K562 (cell line): ENCODE measurements at regions not wholly inside any gene's neighbourhood (a gene's known extent, or its start where the extent isn't known, plus 50 kb on each side); places are given as distances from the start of the nearest gene placed in this dataset.
A peak's percentile ranks its signal among the peaks of the same experiment; 100 is the strongest.

Experiments
- ATAC-seq: fragments of 200-7000 bp; cut with Tn5 transposase; 3 replicates; pipeline ENCODE4 v1.9.1; 2020; ENCODE audit warnings: moderate library complexity
- BruUV-seq: library from RNA; stranded (reverse); fragments of 400-500 nt; replicated peaks from 2 replicates; lab custom pipeline; 2021; lab: Mats Ljungman, UMichigan
- CTCF ChIA-PET: fragments of 300-600 bp; formaldehyde crosslinking; extraction: SDS; loops from one replicate; lab custom pipeline; 2021; ENCODE audit warnings: low intra/inter-chr PET ratio; lab: Yijun Ruan, JAX
- POLR2A ChIA-PET: fragments of 300-600, 350-650 bp; sonication (Branson Sonifier 250); formaldehyde crosslinking; extraction: SDS; loops from one replicate; lab custom pipeline; 2021; ENCODE audit warnings: antibody characterized with exemption, inconsistent platforms; lab: Yijun Ruan, JAX
- DNase-seq, 4 experiments: peaks; one replicate each; pipeline versions ENCODE4 v3.0.0 to v3.0.0-alpha.2; 2011 to 2018; ENCODE audit warnings: low spot score in 3 of 4, mixed read lengths in 3 of 4; ENCODE audit errors: extremely low read depth in 1 of 4
- FAIRE-seq: peaks from 2 replicates; lab custom pipeline; 2011; peaks lifted over from hg19 to GRCh38; lab: Jason Lieb, UNC
- H2AFZ ChIP-seq: 2 replicates; pipeline ENCODE4 v1.6.0; 2011; ENCODE audit warnings: low read depth, low read length, control low read depth, inconsistent platforms
- H3K27ac ChIP-seq: fragments of 200-600 bp; 3 replicates; pipeline ENCODE4 v1.8.0; 2011; ENCODE audit warnings: low read depth, mild to moderate bottlenecking, control low read depth, inconsistent platforms, low read length, moderate library complexity, mixed read lengths; ENCODE audit errors: extremely low read depth
- H3K27me3 ChIP-seq, 2 experiments: fragments of 300-600 bp in 1 of 2; 2 replicates in 1 of 2; 3 replicates in 1 of 2; pipeline versions ENCODE4 v1.6.0 to v1.8.0; 2011; ENCODE audit warnings: inconsistent platforms in 2 of 2, low read length in 2 of 2, mild to moderate bottlenecking in 1 of 2, mixed read lengths in 1 of 2, moderate library complexity in 1 of 2; ENCODE audit not compliant: control insufficient read depth in 2 of 2, insufficient read depth in 2 of 2
- H3K36me3 ChIP-seq: fragments of 300-600 bp; 3 replicates; pipeline ENCODE4 v1.8.0; 2011; ENCODE audit warnings: mild to moderate bottlenecking, low read length, inconsistent platforms; ENCODE audit not compliant: control insufficient read depth, insufficient read depth
- H3K4me1 ChIP-seq, 2 experiments: fragments of 200-600 bp in 1 of 2; replicated peaks in 1 of 2; 2 replicates in 1 of 2; 3 replicates in 1 of 2; pipeline versions ENCODE4 v1.5.1 to v1.8.0; 2011; ENCODE audit warnings: inconsistent platforms in 2 of 2, low read length in 2 of 2, mild to moderate bottlenecking in 1 of 2, mixed read lengths in 1 of 2, moderate library complexity in 1 of 2; ENCODE audit not compliant: control insufficient read depth in 2 of 2, insufficient read depth in 2 of 2
- H3K4me2 ChIP-seq: 2 replicates; pipeline ENCODE4 v1.6.1; 2011; ENCODE audit warnings: low read length, control low read depth, inconsistent platforms, mixed read lengths; ENCODE audit not compliant: insufficient read depth
- H3K4me3 ChIP-seq: fragments of 200-600 bp; sonication (generic), shearing (Covaris generic); 2 replicates; pipeline ENCODE4 v1.5.1; 2016; ENCODE audit warnings: control low read depth, inconsistent platforms
- H3K79me2 ChIP-seq: fragments of 200-600 bp; 3 replicates; pipeline ENCODE4 v1.8.0; 2011; ENCODE audit warnings: low read length, inconsistent platforms; ENCODE audit not compliant: control insufficient read depth, insufficient read depth
- H3K9ac ChIP-seq, 2 experiments: 2 replicates each; pipeline versions ENCODE4 v1.6.0 to v1.6.1; 2011; ENCODE audit warnings: low read depth in 2 of 2, low read length in 2 of 2, control low read depth in 1 of 2, inconsistent platforms in 1 of 2, mild to moderate bottlenecking in 1 of 2, mixed read lengths in 1 of 2; ENCODE audit not compliant: insufficient read depth in 1 of 2
- H3K9me1 ChIP-seq: one replicate; pipeline ENCODE4 v1.6.0; 2011; ENCODE audit warnings: inconsistent platforms, mild to moderate bottlenecking, low read length, moderate library complexity; ENCODE audit not compliant: control insufficient read depth, insufficient read depth
- H3K9me3 ChIP-seq: replicated peaks from 2 replicates; pipeline ENCODE4 v1.5.1; 2011; ENCODE audit warnings: low read depth, low read length, inconsistent platforms; ENCODE audit not compliant: control insufficient read depth, insufficient read depth
- H4K20me1 ChIP-seq: replicated peaks from 2 replicates; pipeline ENCODE4 v1.6.1; 2011; ENCODE audit warnings: low read length, inconsistent platforms, mixed read lengths; ENCODE audit not compliant: control insufficient read depth, insufficient read depth
- MCM7 ChIP-seq, 2 experiments: fragments of 450-650 bp; IDR thresholded peaks; 2 replicates each; pipeline ENCODE4 v1.6.1; 2016 to 2018
- NCOA4 ChIP-seq: fragments of 450-650 bp; IDR thresholded peaks from 2 replicates; pipeline ENCODE4 v1.6.1; 2018; ENCODE audit warnings: mild to moderate bottlenecking; ENCODE audit not compliant: partially characterized antibody
- RBM34 ChIP-seq: fragments of 200-400 bp; formaldehyde crosslinking; IDR thresholded peaks from 2 replicates; pipeline ENCODE4 v1.6.1; 2018; ENCODE audit warnings: low read length, borderline replicate concordance; ENCODE audit not compliant: insufficient read depth
- SMAD3 ChIP-seq: fragments of 450-650 bp; formaldehyde crosslinking; conservative IDR thresholded peaks from 2 replicates; pipeline ENCODE4 v1.4.0; 2020; ENCODE audit warnings: mild to moderate bottlenecking
- TBP ChIP-seq: optimal IDR thresholded peaks from 2 replicates; pipeline ENCODE3; 2011; ENCODE audit warnings: low read depth, low read length, improper control_type of control experiment
- TSC22D4 ChIP-seq: fragments of 450-650 bp; IDR thresholded peaks from 2 replicates; pipeline ENCODE4 v1.6.1; 2016; ENCODE audit warnings: missing genetic modification characterization, missing biosample characterization, control low read depth
- ZNF175 ChIP-seq: fragments of 200-800 bp; sonication (Bioruptor generic); IDR thresholded peaks from 2 replicates; pipeline ENCODE4 v1.6.1; 2016; ENCODE audit warnings: low read depth, mild to moderate bottlenecking, missing genetic modification characterization, missing compliant biosample characterization
- ZNF23 ChIP-seq: fragments of 250-450 bp; sonication (Bioruptor Pico); IDR thresholded peaks from 2 replicates; pipeline ENCODE4 v1.4.0; 2020; ENCODE audit warnings: mild to moderate bottlenecking
- ZNF561 ChIP-seq: fragments of 450-650 bp; formaldehyde crosslinking; conservative IDR thresholded peaks from 2 replicates; pipeline ENCODE4 v1.4.0; 2020; ENCODE audit warnings: mild to moderate bottlenecking, moderate library complexity
- WGBS: fragments of 100-300 bp; shearing (Covaris generic); methylation state at CpG from one replicate; pipeline ENCODE4 v1.1.6; 2016; ENCODE audit warnings: low coverage, mixed read lengths; ENCODE audit not compliant: insufficient coverage; ENCODE audit errors: missing lambda C conversion rate; 5-methylcytosine and 5-hydroxymethylcytosine counted together
- in situ Hi-C: fragments of 300-500 bp; cut with MboI; formaldehyde crosslinking; loops from 4 replicates; pipeline ENCODE4 v1.15.0; 2018; ENCODE audit warnings: inconsistent platforms, mixed read lengths
- intact Hi-C: fragments of 100-400 bp; cut with micrococcal nuclease; formaldehyde crosslinking; loops from 2 replicates; pipeline ENCODE4 v1.14.2; 2022
- TF ChIP-seq, protein P1 (sequence below): fragments of 450-650 bp; IDR thresholded peaks from 2 replicates; pipeline ENCODE4 v1.6.1; 2016
- TF ChIP-seq, protein P2 (sequence below), 2 experiments: fragments of 450-650 bp in 1 of 2; sonication (generic) in 1 of 2; formaldehyde crosslinking in 1 of 2; IDR thresholded peaks; 2 replicates each; pipeline versions ENCODE4 v1.7.1 to v1.9.0; 2016 to 2022; ENCODE audit warnings: inconsistent platforms in 1 of 2, mild to moderate bottlenecking in 1 of 2, missing genetic modification reagents in 1 of 2

DNA sequence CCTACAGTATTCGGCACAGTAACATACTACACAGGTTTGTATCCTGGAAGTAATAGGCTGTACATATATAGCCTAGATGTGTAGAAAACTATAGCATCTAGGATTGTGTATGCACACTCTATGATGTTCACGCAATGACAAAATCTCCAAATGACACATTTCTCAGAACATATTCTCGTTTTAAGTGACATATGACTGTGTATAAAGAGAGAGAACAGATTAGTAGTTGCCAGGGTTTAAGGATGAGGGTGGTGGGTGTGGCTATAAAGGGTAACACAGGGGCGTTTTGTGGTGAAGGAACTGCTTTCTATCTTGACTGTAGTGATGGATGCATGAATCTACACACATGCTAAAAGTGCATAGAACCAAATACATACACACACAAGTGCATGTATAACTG, 101.2 kb downstream of the ARL4A start:
- intact Hi-C loops (no loop called here), in situ Hi-C loops (no loop called here)
- Histone ChIP-seq H2AFZ (no peak overlapping the region), H3K4me3 (no peak overlapping the region), H4K20me1 (no peaks in the 10 kb centered on the region), H3K27me3 (no peaks in the 10 kb centered on the region), H3K9me1 (no peaks in the 10 kb centered on the region), H3K4me2 (no peak overlapping the region), H3K9ac (no peak overlapping the region), H3K4me1 (no peaks in the 10 kb centered on the region), H3K36me3 (no peaks in the 10 kb centered on the region), H3K27ac (no peak overlapping the region), H3K9me3 (no peaks in the 10 kb centered on the region; the same call in 1 of the 2 replicates), H3K79me2 (no peaks in the 10 kb centered on the region)
- DNase-seq = no peak
- FAIRE-seq = no peak
- BruUV-seq = no TSS peak
- WGBS = 60% methylated on average over 4 of the region's 4 CpGs
- ChIA-PET CTCF (no interaction called here), POLR2A (no interaction called here)
- peak; percentile 35; the same call in 2 of the 3 replicates for ATAC-seq
- TF ChIP-seq ZNF175 (CRISPR knock-in tag) = no peak
- no peak for TF ChIP-seq TBP
- no peak for TF ChIP-seq TSC22D4 (tag)
- no peak for TF ChIP-seq ZNF561
- no peak for TF ChIP-seq ZNF23 (CRISPR knock-in tag)
- no peak for TF ChIP-seq NCOA4
- no peak for TF ChIP-seq MCM7 (IDR thresholded peaks at IDR 0.05)
- TF ChIP-seq, protein P1, sequence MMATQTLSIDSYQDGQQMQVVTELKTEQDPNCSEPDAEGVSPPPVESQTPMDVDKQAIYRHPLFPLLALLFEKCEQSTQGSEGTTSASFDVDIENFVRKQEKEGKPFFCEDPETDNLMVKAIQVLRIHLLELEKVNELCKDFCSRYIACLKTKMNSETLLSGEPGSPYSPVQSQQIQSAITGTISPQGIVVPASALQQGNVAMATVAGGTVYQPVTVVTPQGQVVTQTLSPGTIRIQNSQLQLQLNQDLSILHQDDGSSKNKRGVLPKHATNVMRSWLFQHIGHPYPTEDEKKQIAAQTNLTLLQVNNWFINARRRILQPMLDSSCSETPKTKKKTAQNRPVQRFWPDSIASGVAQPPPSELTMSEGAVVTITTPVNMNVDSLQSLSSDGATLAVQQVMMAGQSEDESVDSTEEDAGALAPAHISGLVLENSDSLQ = no peak
- no peak for TF ChIP-seq RBM34
- TF ChIP-seq SMAD3 = no peak
- TF ChIP-seq, protein P2, sequence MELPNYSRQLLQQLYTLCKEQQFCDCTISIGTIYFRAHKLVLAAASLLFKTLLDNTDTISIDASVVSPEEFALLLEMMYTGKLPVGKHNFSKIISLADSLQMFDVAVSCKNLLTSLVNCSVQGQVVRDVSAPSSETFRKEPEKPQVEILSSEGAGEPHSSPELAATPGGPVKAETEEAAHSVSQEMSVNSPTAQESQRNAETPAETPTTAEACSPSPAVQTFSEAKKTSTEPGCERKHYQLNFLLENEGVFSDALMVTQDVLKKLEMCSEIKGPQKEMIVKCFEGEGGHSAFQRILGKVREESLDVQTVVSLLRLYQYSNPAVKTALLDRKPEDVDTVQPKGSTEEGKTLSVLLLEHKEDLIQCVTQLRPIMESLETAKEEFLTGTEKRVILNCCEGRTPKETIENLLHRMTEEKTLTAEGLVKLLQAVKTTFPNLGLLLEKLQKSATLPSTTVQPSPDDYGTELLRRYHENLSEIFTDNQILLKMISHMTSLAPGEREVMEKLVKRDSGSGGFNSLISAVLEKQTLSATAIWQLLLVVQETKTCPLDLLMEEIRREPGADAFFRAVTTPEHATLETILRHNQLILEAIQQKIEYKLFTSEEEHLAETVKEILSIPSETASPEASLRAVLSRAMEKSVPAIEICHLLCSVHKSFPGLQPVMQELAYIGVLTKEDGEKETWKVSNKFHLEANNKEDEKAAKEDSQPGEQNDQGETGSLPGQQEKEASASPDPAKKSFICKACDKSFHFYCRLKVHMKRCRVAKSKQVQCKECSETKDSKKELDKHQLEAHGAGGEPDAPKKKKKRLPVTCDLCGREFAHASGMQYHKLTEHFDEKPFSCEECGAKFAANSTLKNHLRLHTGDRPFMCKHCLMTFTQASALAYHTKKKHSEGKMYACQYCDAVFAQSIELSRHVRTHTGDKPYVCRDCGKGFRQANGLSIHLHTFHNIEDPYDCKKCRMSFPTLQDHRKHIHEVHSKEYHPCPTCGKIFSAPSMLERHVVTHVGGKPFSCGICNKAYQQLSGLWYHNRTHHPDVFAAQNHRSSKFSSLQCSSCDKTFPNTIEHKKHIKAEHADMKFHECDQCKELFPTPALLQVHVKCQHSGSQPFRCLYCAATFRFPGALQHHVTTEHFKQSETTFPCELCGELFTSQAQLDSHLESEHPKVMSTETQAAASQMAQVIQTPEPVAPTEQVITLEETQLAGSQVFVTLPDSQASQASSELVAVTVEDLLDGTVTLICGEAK (IDR thresholded peaks at IDR 0.05) = no peak
- TF ChIP-seq, protein P2 (CRISPR knock-in tag; IDR thresholded peaks at IDR 0.05) = no peak
